HG02840 (cell line): ENCODE measurements at regions not wholly inside any gene's neighbourhood (a gene's known extent, or its start where the extent isn't known, plus 50 kb on each side); places are given as distances from the start of the nearest gene placed in this dataset.
"Not testable (repeated sequence)": the region's sequence is repeated elsewhere in the genome, so short reads cannot be mapped to it uniquely, and the experiment has no call there.

Source experiments
- ATAC-seq: cut with Tn5 transposase; IDR thresholded peaks from one replicate; pipeline ENCODE4 v1.9.1; 2021; ENCODE audit warnings: mild to moderate bottlenecking, moderate library complexity, moderate number of reproducible peaks; ENCODE audit not compliant: unreplicated experiment, low FRiP score

DNA sequence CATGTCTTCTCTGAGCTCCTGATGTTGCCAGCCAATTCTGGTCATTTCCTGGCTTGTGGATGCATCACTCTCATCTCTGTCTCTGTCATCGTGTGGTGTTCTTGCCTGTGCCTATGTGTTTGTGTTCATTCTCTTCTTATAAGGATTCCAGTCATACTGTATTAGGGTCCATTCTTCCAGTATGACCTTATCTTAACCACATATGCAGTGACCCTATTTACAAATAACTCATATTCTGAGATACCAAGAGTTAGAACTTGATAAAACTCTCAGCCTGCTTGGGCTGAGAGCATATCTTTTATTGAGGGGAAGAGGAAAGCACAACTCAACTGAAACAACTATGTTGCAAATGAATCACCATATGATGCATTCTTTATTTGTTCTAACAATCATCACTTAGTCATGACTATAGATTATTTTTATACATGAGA is 189.0 kb upstream of the ANXA10 start:
- ATAC-seq = no peak

DNA sequence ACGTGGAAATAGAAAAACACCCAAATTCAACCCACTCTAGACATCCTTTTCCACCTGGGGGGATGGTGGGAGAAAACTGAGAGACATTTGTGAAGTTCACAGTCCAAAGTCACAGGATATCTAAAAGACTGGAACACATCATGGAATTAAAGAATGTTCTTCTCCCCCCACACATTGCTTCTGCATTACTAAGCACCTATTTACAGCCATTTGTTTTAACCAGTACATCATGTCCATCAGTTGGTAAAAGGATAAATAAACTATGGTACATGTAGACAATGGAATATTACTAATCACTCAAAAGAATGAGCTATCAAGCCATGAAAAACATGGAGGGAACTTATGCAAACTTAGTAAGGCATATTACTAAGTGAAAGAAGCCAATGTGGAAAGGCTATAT is 185.5 kb upstream of the ANXA10 start:
- ATAC-seq = no peak

DNA sequence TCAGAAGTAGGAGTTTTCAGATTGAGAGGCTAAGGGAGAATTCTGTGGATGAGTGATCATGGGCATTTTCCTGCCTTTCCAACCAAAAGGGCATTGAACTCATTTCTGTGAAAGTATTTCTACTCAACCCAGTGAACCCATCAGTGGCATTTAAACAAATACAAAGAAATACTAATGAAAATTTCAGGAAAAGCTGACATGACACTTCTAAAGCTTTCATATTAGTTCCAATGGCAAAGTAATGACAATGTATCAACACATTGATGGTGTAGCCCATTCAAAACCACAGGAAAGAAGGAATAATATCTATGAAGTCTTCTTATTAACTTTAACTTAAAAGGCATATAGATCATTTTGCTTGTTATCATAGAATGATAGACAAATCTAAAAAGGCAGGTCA is 183.5 kb upstream of the ANXA10 start:
- ATAC-seq = no peak

DNA sequence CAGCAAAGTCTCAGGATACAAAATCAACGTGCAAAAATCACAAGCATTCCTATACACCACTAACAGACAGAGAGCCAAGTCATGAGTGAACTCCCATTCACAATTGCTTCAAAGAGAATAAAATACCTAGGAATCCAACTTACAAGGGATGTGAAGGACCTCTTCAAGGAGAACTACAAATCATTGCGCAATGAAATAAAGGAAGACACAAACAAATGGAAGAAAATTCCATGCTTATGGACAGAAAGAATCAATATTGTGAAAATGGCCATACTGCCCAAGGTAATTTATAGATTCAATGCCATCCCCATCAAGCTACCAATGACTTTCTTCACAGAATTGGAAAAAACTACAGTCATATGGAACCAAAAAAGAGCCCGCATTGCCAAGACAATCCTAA is 179.8 kb upstream of the ANXA10 start:
- not testable (repeated sequence) for ATAC-seq

DNA sequence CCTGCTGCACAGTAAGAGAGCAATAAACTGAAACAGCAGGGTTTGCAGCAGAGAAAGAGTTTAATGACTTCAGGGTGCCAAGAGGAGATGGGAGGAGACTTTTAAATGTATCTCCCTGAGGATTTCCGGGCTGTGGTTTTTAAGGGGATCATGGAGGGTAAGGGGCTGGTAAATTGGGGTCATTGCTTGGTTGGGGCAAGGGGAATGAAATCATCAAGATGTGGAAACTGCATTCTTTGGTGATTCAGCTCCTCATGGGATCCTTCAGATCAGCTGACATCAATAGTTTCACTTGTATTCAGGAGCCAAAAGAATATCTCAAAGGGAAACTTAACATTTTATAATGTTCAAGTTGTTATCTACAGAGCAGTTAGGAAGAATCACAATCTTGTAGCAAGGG is 174.3 kb upstream of the ANXA10 start:
- no peak for ATAC-seq

DNA sequence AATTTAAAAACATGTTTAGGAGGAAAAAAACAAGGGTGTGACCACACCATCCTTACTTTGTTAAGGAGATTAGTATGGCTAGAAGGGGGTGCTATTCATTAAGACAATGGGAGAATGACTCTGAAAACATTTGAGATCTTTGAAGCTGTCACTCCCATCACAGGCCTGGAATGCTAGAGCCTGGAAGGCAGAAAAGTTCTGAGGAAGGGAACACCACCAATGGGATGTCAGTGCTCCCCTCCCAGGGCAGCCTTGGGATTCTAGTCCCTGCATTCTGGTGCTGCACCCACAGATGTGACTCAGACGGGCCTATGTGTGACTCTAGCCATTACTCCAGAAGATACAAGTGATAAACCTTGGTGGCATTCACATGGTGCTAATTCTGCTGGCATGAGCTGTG is 162.2 kb upstream of the ANXA10 start:
- no peak for ATAC-seq

DNA sequence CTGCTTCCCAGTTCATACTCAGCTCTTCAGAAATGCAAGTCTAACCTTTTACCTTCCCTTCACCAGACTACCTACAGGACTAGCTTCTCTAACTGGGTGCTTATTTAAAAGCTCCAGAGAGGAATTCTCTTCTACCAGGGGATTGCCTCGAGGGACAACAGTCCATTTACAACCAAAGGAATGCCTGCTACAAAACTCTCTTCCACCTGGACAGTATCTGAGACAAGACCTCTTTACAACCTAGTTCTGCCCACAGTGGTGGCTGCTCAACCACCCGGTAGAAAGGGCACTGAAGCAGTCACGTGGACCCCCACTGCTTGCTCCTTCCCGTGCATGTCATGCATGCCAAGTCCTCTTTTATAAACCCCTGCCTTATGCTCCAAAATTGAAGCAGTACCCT is 158.1 kb upstream of the ANXA10 start:
- no peak for ATAC-seq

DNA sequence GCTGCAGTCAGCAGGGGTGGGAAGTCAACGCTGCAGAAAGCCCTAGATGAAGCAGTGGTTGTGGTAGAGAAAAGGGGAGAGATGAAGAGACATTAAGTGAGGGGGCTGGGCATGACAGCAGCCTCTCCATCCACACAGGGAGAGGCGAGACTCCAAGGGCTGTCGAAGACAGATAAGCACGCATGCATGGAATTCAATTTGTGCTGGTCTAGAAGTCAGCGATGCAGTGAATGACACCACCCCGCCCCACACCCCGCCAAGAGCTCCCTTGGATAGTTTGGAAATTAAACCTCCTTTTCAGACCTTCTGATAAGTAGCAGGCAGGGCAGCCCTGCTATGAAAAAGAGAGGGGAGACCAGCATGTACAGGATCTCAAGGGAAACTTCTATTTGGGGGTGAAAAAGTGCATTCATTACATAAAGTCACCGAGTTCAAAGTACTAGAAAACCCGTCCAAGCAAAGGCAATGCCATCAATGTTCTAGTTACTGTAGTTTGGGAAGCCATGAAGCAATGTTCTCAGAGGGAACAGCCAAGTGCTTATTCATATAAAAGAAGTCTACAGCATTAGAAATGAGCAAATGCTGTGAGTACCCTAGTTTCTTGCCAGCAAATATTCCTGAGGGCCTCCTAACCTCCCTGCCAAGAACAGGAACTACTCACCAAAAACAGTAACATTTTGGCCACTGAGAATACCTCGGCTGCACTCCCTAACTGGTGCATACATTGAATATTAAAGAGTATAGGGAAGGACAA is 152.3 kb upstream of the ANXA10 start:
- ATAC-seq = no peak

DNA sequence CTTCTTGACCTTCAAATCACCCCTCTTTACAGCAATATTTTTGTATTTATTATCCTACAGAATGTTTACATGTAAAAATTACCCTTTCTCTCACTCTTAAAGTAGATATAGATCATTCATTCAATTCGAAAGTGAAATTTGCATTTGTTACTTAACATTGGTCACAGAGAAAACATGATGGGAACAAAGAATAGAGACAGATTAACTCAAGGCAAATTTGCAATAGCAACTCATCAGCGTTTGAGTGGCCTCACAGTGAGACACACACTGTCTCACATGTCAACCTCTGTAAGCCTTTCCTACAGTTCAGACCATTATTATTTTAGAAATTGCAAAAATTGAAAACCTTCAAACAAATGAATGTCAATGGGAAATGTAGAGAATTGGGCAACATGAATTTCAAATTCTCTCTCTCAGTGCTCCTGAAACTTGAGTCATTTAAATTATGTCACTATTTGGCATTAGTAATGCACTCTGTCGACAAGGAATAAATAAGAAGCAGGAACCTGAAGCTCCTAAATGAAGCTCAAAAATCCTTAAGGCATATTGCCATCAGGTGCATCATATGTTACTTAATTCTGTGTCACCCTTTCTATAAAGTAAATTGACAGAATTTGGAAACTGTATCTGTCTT is 148.3 kb upstream of the ANXA10 start:
- no peak for ATAC-seq

DNA sequence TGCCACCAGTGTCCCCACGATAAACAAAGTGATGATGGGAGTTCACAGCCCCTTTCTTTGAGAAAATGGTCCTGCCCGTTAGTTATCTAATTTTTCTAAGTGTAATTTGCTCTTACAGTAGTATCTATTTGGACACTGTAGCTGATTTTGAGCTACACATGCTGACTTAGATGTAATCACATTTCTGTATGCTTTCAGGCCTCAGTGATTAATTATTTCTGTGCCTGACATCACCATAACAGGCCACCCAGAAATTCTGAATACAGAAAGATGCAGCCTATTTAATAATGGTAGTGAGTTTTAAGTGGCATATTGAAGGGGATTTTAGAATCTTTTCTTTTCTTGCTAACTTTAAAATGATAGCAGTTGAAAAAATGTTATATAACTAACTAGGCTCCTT is 147.6 kb upstream of the ANXA10 start:
- ATAC-seq = no peak

DNA sequence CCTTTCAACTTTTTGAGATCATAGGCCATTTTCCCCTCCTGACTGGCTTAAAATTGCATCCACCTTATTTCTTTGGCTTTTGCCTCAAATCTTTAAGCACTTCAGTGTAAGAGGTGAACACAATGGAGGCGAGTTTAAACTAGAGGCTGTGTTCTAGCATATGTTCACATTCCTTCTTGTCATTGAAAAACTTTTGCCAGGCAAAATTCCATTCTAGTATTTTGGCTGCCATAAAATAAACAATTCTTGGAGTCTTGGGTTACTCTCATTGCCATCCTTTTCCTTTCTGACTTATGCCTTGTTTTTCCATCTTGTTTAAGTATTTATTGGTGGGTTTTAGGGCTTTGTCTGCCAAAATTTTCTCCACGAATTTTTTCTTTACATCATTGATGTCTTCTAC is 137.3 kb upstream of the ANXA10 start:
- no peak for ATAC-seq

DNA sequence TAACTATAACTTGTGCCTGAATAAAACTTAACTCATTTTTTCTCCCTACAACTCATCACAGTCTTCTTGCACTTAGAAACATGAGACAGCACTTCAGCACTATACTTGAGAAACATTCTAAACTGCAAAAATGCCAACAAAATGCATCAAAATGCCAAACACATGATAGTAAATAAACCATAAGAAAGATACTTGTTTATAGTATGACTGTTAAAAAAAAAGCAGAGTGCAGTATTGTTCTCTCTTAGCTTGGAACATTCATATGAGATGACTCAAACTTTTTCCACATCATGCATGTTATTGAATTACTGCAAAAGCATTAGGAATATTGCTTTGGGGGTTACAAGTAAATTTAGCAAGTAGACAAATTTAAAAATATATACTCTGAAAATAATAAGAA is 135.7 kb upstream of the ANXA10 start:
- no peak for ATAC-seq

DNA sequence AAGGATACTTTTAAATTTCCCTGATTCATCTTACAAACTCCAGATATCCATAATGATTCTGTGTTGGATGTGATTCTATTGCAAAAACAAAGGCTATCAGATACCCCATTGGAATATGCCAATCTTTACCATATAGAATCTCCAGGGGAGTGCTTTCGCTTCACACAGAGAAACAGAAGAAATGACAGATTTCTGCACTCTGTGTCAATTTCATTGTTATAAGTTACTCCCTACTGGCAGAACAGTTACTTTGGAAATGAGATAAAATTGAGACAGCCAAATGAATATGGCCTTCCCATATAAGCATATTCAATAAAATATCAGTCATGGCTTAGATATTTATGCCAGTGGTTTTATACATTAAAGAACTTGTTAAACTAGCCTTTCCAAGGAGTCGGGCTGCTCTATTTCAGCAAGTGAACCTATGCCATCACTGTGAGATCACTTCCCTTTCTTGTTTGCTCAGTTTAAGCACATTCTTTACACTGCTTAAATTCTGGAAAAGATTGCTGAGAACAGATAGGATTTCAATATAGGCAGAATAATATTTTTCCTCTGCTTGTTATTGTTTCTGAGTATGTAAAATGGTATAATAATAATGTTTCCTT is 127.5 kb upstream of the ANXA10 start:
- ATAC-seq = no peak

DNA sequence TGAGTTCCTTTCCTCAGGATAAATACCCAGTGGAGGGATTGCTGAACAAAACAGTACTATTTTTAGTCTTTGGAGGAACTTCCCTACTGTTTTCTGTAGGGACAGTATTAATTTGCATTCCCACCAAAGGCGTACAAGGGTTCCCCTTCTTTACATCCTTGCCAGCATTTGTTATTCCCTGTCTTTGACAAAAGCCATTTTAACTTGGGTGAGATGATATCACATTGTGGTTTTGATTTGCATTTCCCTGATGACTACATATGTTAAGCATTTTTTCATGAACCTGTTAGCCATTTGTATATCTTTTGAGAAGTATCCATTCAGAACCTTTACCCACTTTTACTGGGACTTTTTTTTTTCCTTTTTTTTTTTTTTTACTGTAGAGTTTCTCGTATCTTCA is 126.2 kb upstream of the ANXA10 start:
- ATAC-seq = no peak

DNA sequence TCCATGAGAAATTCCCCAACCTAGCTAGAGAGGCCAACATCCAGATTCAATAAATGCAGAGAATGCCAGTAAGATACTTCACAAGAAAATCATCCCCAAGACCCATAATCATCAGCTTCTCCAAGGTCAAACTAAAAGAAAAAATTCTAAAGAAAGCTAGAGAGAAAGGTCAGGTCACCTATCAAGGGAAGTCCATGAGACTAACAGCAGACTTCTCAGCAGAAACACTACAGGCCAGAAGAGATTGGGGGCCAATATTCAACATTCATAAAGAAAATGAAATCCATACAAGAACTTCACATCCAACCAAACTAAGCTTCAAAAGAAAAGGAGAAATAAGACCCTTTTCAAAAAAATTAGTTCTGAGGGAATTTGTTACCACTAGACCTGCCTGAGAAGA is 118.8 kb upstream of the ANXA10 start:
- no peak for ATAC-seq

DNA sequence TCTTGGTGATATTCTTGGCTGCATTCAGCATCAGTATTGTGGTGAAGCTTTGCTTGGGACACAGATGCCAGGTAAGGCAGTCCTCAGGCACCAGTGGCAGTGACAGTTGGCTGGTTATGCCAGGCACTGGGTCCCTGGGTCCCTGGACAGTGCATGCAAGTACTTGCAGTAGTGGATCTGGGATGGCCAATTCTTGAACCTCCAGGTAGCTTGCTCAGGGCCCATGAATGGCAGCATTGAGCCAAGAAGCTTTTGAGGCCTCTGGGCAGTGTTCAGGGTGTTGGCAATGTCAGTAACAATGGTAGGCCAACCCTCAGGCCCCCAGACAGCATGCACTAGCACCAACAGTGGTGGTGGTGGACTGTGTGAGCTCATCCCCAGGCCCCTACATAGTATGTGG is 106.8 kb upstream of the ANXA10 start:
- no peak for ATAC-seq

DNA sequence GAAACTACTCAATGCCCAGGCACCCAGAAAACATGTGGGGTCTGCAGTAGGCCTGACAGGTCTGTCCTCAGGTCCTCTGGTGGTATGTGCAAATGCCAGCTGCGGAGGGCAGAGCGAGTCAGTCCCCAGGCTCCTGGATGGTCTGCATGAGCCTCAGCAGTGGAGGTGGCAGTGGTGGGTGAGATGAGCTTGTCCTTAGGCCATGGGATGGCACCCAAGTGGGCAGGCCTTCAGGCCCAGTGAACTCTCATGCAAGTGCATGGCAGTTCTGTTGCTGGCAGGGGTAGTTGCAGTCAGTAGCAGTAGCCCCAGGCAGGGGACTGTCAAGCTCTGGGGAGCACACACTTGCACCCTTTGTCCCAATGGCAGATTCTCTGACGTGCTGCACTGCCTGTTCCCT is 106.3 kb upstream of the ANXA10 start:
- ATAC-seq = no peak

DNA sequence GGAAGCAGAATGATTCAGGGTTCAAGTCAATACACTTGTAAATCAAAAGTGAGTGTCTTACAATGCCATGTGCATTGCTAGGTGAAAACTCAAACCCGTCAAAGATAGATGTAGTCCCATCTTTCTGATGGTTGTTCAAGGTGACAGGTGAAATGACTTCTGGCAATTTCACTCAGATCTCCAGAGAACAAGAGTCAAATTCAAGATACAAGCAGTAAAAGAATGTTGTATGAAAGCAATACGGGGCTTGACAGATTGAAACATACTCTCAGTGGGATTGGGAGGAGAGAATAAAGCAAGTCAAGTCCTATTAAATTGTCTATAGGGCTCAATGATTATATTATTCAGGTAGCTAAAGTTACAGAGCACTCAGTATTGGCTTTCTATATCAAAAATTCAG is 105.1 kb upstream of the ANXA10 start:
- ATAC-seq = no peak

DNA sequence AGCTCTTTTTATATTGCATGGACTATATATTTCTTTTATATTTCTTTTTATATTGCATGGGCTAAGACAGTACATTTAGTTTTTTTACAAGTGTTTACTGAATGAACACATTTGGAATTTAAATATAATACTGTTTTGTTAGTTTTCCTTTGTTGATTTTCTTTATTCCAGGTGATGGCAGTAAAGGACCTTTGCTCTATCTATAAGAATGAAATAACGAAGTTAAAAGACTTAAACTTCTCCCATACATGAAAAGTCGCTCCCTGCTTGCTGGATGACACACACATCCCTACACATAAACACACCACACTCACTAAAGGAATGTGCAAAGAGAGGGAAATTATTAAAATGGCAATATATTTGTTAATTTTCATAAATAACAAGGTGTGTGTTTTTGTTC is 102.5 kb upstream of the ANXA10 start:
- ATAC-seq = no peak

DNA sequence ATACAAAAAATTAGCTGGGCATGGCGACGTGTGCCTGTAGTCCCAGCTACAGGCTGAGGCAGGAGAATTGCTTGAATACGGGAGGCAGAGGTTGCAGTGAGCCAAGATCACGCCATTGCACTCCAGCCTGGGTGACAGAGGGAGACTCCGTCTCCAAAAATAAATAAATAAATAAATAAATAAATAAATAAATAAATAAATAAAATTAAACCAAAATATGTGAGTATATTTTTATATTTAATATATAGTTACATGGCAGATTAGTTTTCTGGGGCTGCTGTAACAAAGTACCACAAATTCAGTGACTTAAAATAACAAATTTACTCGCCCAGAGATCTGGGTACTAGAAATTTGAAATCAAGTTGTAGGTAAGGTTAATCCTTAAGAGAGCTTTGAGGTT is 84.2 kb upstream of the ANXA10 start:
- ATAC-seq = not testable (repeated sequence)

DNA sequence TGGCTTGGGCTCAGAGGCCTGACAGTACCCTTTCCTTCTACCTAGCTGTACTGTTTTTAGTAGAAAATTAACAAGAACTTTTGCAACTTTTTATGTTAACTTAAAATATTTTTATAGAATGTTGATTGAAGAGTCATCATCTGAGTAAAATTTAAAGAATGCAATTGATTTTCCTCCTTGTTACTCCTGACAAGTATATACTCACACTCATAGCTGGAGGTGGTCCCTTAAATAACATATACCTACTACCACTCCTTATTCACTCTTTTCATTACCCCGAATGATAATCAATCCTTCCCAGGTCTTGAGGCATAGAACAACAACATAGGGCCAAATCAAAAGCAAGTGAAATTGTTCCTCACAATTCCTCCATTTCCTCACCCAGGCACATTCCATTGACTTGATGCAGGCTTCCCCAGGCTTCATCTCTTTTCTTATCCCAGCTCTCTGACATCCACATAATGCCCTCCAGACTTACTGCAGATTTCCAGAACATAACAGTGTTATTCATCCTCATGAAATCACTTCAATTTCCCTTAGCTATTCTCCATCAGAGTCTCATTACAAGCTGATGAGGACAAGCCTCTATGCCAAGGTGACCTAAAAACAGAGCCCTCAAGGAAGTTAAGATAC is 73.2 kb upstream of the ANXA10 start:
- ATAC-seq = no peak

DNA sequence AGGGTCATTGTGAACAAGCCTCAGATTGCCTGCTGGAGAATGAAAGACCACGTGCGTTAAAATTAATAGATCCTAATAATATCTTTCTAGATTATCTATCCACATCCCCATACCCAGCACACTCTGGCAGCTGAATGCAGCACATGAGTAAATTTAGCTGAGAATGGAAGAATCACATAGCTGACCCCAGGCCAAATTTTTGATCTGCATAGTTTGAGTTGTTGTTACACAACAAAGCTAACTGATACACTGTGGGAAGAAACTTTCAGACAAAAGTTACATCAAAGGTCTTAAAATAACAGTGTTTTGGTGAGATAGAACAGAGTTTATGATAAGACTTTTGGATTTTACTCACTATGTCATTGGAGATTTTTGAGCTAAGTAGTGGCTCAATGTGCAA is 72.4 kb upstream of the ANXA10 start:
- ATAC-seq = no peak
